Neuronal stem cell (in vitro differentiated cells): ENCODE measurements at regions not wholly inside any gene's neighbourhood (a gene's known extent, or its start where the extent isn't known, plus 50 kb on each side); places are given as distances from the start of the nearest gene placed in this dataset.

Experiments used
- DNase-seq: peaks from one replicate; pipeline ENCODE4 v3.0.0-alpha.2; 2013; ENCODE audit warnings: low spot score
- H2AFZ ChIP-seq: one replicate; pipeline ENCODE4 v1.6.1; 2013; ENCODE audit warnings: mild to moderate bottlenecking, low read length, inconsistent platforms
- H2AK5ac ChIP-seq: 2 replicates; pipeline ENCODE4 v1.6.1; 2013; ENCODE audit warnings: low read depth, mild to moderate bottlenecking, inconsistent platforms, low read length, moderate library complexity, mixed read lengths
- H2BK120ac ChIP-seq: 2 replicates; pipeline ENCODE4 v1.6.1; 2013; ENCODE audit warnings: low read depth, mild to moderate bottlenecking, inconsistent platforms, low read length, moderate library complexity, mixed read lengths
- H2BK12ac ChIP-seq: one replicate; pipeline ENCODE4 v1.6.1; 2013; ENCODE audit warnings: low read length, inconsistent platforms
- H2BK15ac ChIP-seq: 2 replicates; pipeline ENCODE4 v1.6.1; 2013; ENCODE audit warnings: mild to moderate bottlenecking, low read length, inconsistent platforms, mixed read lengths
- H2BK5ac ChIP-seq: one replicate; pipeline ENCODE4 v1.6.1; 2013; ENCODE audit warnings: inconsistent platforms, mild to moderate bottlenecking, low read length, moderate library complexity
- H3K14ac ChIP-seq: one replicate; pipeline ENCODE4 v1.6.1; 2013; ENCODE audit warnings: low read length, inconsistent platforms
- H3K18ac ChIP-seq: 2 replicates; pipeline ENCODE4 v1.6.1; 2013; ENCODE audit warnings: low read length, inconsistent platforms
- H3K23ac ChIP-seq: 2 replicates; pipeline ENCODE4 v1.6.1; 2013; ENCODE audit warnings: low read depth, mild to moderate bottlenecking, mixed read lengths, low read length, inconsistent platforms; ENCODE audit not compliant: poor library complexity
- H3K27ac ChIP-seq: replicated peaks from 3 replicates; pipeline ENCODE4 v1.5.1; 2013; ENCODE audit warnings: low read length, inconsistent platforms
- H3K27me3 ChIP-seq, 3 experiments: 2 replicates each; pipeline ENCODE4 v1.6.1; 2013; ENCODE audit warnings: low read length in 3 of 3, mild to moderate bottlenecking in 2 of 3, inconsistent platforms in 1 of 3, low read depth in 1 of 3, mixed read lengths in 1 of 3, moderate library complexity in 1 of 3; ENCODE audit not compliant: control insufficient read depth in 3 of 3, insufficient read depth in 3 of 3
- H3K36me3 ChIP-seq, 2 donors: replicated peaks in 1 of 2; 2 replicates each; pipeline ENCODE4 v1.6.1; 2013; ENCODE audit warnings: low read length in 2 of 2; ENCODE audit not compliant: control insufficient read depth in 2 of 2, insufficient read depth in 2 of 2
- H3K4ac ChIP-seq: 2 replicates; pipeline ENCODE4 v1.6.1; 2013; ENCODE audit warnings: inconsistent platforms, mild to moderate bottlenecking, low read length, moderate library complexity
- H3K4me1 ChIP-seq, 2 donors: 1 replicate in 1 of 2; 2 replicates in 1 of 2; pipeline ENCODE4 v1.6.1; 2013; ENCODE audit warnings: low read length in 2 of 2, low read depth in 1 of 2; ENCODE audit not compliant: control insufficient read depth in 2 of 2, insufficient read depth in 1 of 2
- H3K4me2 ChIP-seq: one replicate; pipeline ENCODE4 v1.6.1; 2013; ENCODE audit warnings: mild to moderate bottlenecking, low read length, inconsistent platforms; ENCODE audit not compliant: insufficient read depth, poor library complexity, severe bottlenecking
- H3K4me3 ChIP-seq, 2 donors: 2 replicates each; pipeline ENCODE4 v1.5.1; 2013; ENCODE audit warnings: low read length in 2 of 2, mild to moderate bottlenecking in 2 of 2, inconsistent platforms in 1 of 2, moderate library complexity in 1 of 2
- H3K79me1 ChIP-seq: one replicate; pipeline ENCODE4 v1.6.1; 2013; ENCODE audit warnings: low read depth, mild to moderate bottlenecking, inconsistent platforms, low read length, moderate library complexity
- H3K9ac ChIP-seq: one replicate; pipeline ENCODE4 v1.6.1; 2013; ENCODE audit warnings: mild to moderate bottlenecking, low read depth, low read length, inconsistent platforms; ENCODE audit not compliant: poor library complexity
- H3K9me3 ChIP-seq, 2 donors: replicated peaks in 1 of 2; 2 replicates each; pipeline versions ENCODE3 to v1.6.1; 2013; ENCODE audit warnings: low read length in 2 of 2, mild to moderate bottlenecking in 2 of 2, inconsistent platforms in 1 of 2, low read depth in 1 of 2, mixed read lengths in 1 of 2, moderate library complexity in 1 of 2; ENCODE audit not compliant: control insufficient read depth in 2 of 2, insufficient read depth in 1 of 2
- H4K8ac ChIP-seq: one replicate; pipeline ENCODE4 v1.6.1; 2013; ENCODE audit warnings: low read depth, mild to moderate bottlenecking, inconsistent platforms, low read length, moderate library complexity
- H4K91ac ChIP-seq: one replicate; pipeline ENCODE4 v1.6.1; 2013; ENCODE audit warnings: low read length, low read depth, mild to moderate bottlenecking, inconsistent platforms; ENCODE audit not compliant: poor library complexity
- WGBS, 2 donors: extraction: QIAGEN DNeasy Blood & Tissue Kit; methylation state at CpG; one replicate each; pipeline ENCODE4 v1.1.7; 2013; ENCODE audit warnings: missing lambda C conversion rate in 2 of 2, mixed read lengths in 1 of 2; ENCODE audit not compliant: insufficient read length in 2 of 2, insufficient replicate concordance in 1 of 2; ENCODE audit errors: extremely low coverage in 2 of 2; 5-methylcytosine and 5-hydroxymethylcytosine counted together

- Histone ChIP-seq H3K4me1 (no peaks in the 10 kb centered on the region), H3K18ac (no peak overlapping the region), H3K14ac (no peak overlapping the region), H2AFZ (no peak overlapping the region), H4K91ac (no peak overlapping the region), H3K4ac (no peak overlapping the region), H3K27me3 (no peaks in the 10 kb centered on the region), H2BK12ac (no peak overlapping the region), H2BK15ac (no peak overlapping the region), H2BK120ac (no peak overlapping the region), H2AK5ac (no peak overlapping the region), H3K4me3 (no peak overlapping the region), H3K9me3 (no peaks in the 10 kb centered on the region), H3K23ac (no peak overlapping the region), H3K4me2 (no peak overlapping the region), H3K79me1 (no peaks in the 10 kb centered on the region), H3K9ac (no peak overlapping the region), H3K27ac (no peak overlapping the region), H2BK5ac (no peak overlapping the region), H4K8ac (no peak overlapping the region), H3K36me3 (no peaks in the 10 kb centered on the region)
- no CpG with 5 or more reads among the region's 4 CpGs for WGBS, 2 donors
- no peak for DNase-seq
Observed at GRCh38 chr2:39999864-40000263, 220.8 kb upstream of the THUMPD2 start.

GRCh38 chr2:39998617-39999016, 219.6 kb upstream of the THUMPD2 start:
- no peak overlapping the region for H3K4me3 ChIP-seq
- WGBS, 2 donors = no CpG with 5 or more reads among the region's 2 CpGs
- no peak overlapping the region for H3K14ac ChIP-seq

GRCh38 chr2:39996653-39997080, 217.6 kb upstream of the THUMPD2 start:
- Histone ChIP-seq H3K14ac (no peak overlapping the region), H3K4me3 (no peak overlapping the region), H3K27me3 (no peaks in the 10 kb centered on the region), H3K4me1 (no peaks in the 10 kb centered on the region), H2BK15ac (no peak overlapping the region), H3K27ac (no peak overlapping the region), H3K79me1 (no peaks in the 10 kb centered on the region), H3K4ac (no peak overlapping the region), H3K9ac (no peak overlapping the region), H4K8ac (no peak overlapping the region), H4K91ac (no peak overlapping the region), H3K36me3 (no peaks in the 10 kb centered on the region), H3K23ac (no peak overlapping the region), H3K9me3 (no peaks in the 10 kb centered on the region), H2BK120ac (no peak overlapping the region), H3K4me2 (no peak overlapping the region), H2AK5ac (no peak overlapping the region), H2BK5ac (no peak overlapping the region), H2AFZ (no peak overlapping the region), H3K18ac (no peak overlapping the region), H2BK12ac (no peak overlapping the region)
- no CpG with 5 or more reads among the region's 1 CpG for WGBS, 2 donors
- DNase-seq = no peak

More at GRCh38 chr2:39998617-39999016, 219.6 kb upstream of the THUMPD2 start:
- no peak overlapping the region for H2AK5ac ChIP-seq
- H3K9ac ChIP-seq = no peak overlapping the region
- H2AFZ ChIP-seq = no peak overlapping the region
- H3K4me2 ChIP-seq = no peak overlapping the region
- H2BK15ac ChIP-seq = no peak overlapping the region
- H3K79me1 ChIP-seq = no peaks in the 10 kb centered on the region
- H4K91ac ChIP-seq = no peak overlapping the region
- no peaks in the 10 kb centered on the region for H3K9me3 ChIP-seq
- no peak overlapping the region for H2BK12ac ChIP-seq
- no peak overlapping the region for H3K4ac ChIP-seq
- H3K27ac ChIP-seq = no peak overlapping the region
- no peak overlapping the region for H2BK5ac ChIP-seq
- H3K18ac ChIP-seq = no peak overlapping the region
- H3K36me3 ChIP-seq = no peaks in the 10 kb centered on the region
- no peak overlapping the region for H4K8ac ChIP-seq
- H3K27me3 ChIP-seq = no peaks in the 10 kb centered on the region
- no peaks in the 10 kb centered on the region for H3K4me1 ChIP-seq
- no peak overlapping the region for H2BK120ac ChIP-seq
- no peak overlapping the region for H3K23ac ChIP-seq
- DNase-seq = no peak

- no peaks in the 10 kb centered on the region for H3K36me3 ChIP-seq
- H3K9me3 ChIP-seq = no peaks in the 10 kb centered on the region
- H3K27me3 ChIP-seq = no peaks in the 10 kb centered on the region
- H4K8ac ChIP-seq = no peak overlapping the region
- DNase-seq = no peak
- H4K91ac ChIP-seq = no peak overlapping the region
- H3K14ac ChIP-seq = no peak overlapping the region
- no peak overlapping the region for H2BK15ac ChIP-seq
- no peak overlapping the region for H3K23ac ChIP-seq
- H2BK120ac ChIP-seq = no peak overlapping the region
- H3K9ac ChIP-seq = no peak overlapping the region
- H3K4me1 ChIP-seq = peaks cover 0 to 1% of the 10 kb centered on the region in 2 donors
- H3K4me3 ChIP-seq = no peak overlapping the region
- no peaks in the 10 kb centered on the region for H3K79me1 ChIP-seq
- no peak overlapping the region for H3K18ac ChIP-seq
- no peak overlapping the region for H2BK12ac ChIP-seq
- H2AFZ ChIP-seq = no peak overlapping the region
- no peak overlapping the region for H2AK5ac ChIP-seq
- no peak overlapping the region for H2BK5ac ChIP-seq
- no peak overlapping the region for H3K27ac ChIP-seq
- WGBS, 2 donors = no CpG with 5 or more reads among the region's 3 CpGs
- no peak overlapping the region for H3K4me2 ChIP-seq
- H3K4ac ChIP-seq = no peak overlapping the region
Observed at GRCh38 chr2:39995005-39995737, 216.1 kb upstream of the THUMPD2 start.
